T-helper 2 cell treated with Interferon-gamma antibody and Interleukin-4, amounts not matched to agents 100 ng/mL and 5 ng/mL, for 36 hours (primary cell): ENCODE measurements at regions not wholly inside any gene's neighbourhood (a gene's known extent, or its start where the extent isn't known, plus 50 kb on each side); places are given as distances from the start of the nearest gene placed in this dataset.
"Not testable (repeated sequence)": the region's sequence is repeated elsewhere in the genome, so short reads cannot be mapped to it uniquely, and the experiment has no call there.

Experiments
- intact Hi-C: fragments of 100-400 bp; cut with micrococcal nuclease; formaldehyde crosslinking; loops from one replicate; pipeline ENCODE4 v1.15.1; 2023

DNA sequence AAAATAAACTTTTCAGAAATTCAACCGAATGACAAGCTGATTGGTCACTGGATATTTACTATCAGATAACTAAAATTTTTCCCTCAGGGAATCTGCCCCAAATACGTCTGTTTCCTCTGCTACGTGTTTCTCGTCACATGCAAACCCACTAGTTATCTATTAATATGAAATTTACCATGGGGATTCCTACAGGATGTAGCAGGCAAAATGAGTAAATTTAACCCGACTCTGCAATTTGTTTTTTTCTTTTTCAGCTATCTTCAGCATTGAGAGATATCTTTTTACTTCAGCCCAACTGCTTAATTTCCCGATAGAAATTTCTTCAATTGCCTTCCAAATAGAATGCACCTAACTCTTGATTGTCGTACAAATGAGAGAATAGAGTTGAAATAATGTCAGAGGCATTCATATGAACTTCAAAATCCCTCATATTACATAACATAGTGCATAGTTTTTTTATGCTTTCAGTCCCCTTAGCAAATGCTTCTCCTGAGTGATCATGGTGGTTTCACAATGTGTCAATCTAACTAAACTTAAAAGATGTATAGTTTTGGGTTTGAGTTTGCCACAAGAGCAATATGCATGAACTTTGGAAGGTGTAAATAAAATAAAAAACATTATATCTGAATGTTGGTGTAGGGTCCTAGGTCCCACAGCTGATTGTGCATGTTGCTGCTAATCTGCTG is 913.1 kb upstream of the GRIA3 start:
- intact Hi-C loops = no loop called here

DNA sequence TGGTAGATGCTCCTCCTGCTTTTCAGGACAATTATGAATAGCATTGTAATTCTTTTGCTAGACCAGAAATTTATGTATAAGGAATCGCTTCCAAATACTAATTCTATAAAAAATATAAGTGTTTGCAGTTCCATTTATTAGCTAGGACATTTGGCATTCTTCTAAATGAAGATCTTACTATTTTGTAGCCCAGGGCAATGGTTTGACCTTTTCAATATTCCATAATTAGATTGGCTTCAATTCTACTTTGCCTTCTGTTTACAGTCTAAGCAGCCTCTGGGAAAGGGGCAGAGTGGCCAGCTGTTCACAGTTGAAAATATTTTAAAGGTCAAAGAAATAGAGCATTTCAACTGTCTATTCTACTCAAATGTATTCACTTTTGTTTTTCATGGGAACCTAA is 912.1 kb upstream of the GRIA3 start:
- intact Hi-C loops = no loop called here

- intact Hi-C loops = no loop called here
Observed at GRCh38 chrX:122279746-122280145, 904.3 kb upstream of the GRIA3 start.

- intact Hi-C loops = not testable (repeated sequence)
Observed at GRCh38 chrX:122299822-122300221, 884.3 kb upstream of the GRIA3 start.

DNA sequence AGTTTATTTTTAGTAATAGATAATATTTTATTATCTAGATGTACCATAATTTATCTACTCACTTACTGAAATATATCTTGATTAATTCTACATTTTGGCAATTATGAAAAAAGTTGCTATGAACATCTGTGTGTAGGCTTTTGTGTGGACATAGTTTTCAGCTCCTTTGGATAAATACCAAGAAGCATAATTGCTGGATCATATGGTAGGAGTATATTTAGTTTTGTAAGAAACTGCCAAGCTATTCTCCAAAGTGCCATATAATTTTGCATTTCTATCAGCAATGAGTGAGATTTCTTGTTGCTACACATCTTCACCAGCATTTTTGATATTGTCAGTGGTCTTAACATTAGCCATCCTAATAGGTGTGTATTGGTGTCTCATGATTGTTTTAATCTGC is 882.6 kb upstream of the GRIA3 start:
- intact Hi-C loops = no loop called here

DNA sequence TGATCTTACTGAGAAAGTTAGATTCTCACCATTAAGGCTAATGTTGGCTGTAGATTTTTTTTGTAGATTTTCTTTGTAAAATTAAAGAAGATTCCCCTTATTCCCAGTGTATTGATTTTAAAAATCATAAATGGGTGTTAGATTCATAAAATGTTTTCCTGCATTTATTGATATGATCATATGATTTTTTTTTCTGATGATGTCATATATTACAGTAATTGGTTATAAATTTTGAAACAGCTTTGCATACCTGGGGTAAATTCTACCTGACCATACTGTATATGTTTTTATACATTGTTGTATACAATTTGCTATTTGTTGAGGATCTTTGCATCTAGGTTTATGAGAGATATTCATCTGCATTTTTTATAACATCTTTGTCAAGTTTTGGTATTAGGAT is 880.3 kb upstream of the GRIA3 start:
- intact Hi-C loops = no loop called here

DNA sequence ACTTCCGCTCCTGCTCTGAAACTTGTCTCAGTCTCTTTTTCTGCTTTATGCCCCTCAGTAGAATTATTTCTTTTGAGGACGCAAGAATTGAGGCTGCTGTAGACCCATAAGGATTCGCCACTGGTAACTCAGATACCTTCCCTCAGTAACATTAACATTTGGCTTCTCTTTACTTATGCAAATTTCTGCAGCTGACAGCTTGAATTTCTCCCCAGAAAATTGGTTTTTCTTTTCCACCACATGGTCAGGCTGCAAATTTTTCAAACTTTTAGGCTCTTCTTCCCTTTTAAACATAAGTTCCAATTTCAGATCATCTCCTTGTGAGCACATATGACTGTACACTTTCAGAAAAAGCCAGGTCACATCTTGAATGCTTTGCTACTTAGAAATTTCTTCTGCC is 839.3 kb upstream of the GRIA3 start:
- intact Hi-C loops = no loop called here

DNA sequence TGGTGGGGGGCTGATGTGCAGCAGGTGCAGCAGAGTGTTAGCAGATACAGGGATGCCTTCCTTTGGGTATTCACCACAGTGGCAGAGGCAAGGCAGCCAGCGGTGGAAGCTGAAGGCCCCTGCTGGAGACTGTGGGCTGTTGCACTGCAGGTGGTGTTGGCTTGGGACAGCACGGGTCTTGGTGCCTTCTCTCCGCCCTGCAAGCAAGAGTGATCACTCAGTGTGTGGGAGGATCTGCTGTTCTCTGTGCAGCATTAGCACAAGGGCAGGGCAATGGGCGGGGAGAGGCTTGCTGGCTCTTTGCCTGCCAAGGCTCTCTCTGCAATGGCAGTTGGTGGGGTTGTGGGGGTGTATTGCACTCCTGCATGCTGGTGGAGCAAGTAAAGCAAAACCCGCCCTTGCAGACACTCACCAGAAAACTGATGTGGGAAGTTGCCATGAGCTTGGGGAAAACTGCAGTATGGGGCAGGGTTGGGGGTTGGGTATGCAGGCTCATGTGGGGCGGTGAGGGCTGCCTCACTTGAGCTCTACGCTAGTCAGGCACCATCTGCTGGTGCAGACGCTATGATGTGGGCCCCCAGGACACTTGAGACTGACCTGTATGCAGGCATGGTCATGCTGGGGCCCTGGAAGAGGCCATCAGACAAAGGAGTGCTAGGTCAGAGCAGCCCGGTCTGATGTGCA is 820.8 kb upstream of the GRIA3 start:
- intact Hi-C loops = no loop called here

GRCh38 chrX:122375533-122375932 is 808.5 kb upstream of the GRIA3 start:
- intact Hi-C loops = not testable (repeated sequence)

- intact Hi-C loops = no loop called here
Observed at GRCh38 chrX:122389005-122389404, 795.1 kb upstream of the GRIA3 start.

- intact Hi-C loops = no loop called here
Observed at GRCh38 chrX:122418758-122419157, 765.3 kb upstream of the GRIA3 start.

- intact Hi-C loops = no loop called here
Observed at GRCh38 chrX:122421434-122422121, 762.5 kb upstream of the GRIA3 start.

GRCh38 chrX:122422547-122422946 is 761.5 kb upstream of the GRIA3 start:
- intact Hi-C loops = no loop called here

DNA sequence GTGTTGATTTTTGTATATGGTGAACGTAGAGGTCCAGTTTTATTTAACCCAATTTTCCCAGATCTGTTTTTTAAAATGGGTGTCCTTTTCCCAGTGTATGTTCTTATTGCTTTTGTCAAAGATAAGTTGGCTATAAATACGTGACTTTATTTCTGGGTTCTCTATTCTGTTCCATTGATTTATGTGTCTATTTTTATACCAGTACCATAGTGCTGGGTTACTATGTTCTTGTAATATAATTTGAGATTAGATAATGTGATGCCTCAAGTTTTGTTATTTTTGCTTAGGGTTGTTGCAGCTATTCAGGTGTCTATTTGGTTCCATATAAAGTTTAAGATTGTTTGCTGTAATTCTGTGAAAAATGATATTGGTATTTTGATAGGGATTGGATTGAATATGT is 749.1 kb upstream of the GRIA3 start:
- intact Hi-C loops = no loop called here

DNA sequence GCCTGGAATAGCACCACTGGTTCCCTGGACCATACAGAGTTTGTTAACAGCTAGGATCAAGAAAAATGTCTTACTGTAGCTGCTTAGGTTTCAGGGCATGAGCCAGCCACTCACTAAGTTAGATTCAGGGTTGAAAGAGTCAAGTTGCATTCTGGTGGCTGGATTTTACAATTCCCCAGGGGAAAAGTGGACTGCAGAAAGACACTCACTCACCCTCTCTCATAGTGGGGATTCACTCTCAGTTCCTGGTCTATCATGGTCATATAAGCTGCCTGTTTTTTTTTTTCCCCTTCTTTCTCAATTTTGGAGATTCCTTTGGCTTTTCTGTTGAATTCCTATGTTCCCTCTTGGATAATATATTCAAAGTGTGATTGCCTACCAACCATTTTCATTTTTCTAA is 744.2 kb upstream of the GRIA3 start:
- intact Hi-C loops = no loop called here

DNA sequence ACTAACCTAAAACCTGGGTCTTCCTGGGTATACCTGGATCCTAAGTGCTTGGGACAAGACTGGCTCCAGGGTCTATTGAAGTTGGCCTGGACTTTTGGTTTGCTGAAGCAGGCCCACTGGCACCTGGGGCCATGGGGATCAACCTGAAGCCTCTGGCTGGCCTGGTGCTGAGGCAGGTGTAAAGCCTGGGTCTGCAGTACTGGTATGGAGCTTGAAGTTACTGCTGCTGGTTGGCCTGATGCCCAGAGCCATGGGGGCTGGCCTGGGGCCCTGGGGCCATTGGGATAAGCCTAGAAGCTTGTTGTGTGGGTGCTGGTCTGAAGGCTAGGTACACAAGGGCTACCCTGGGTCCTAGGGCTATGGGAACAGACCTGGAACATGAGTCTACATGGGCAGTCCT is 743.2 kb upstream of the GRIA3 start:
- intact Hi-C loops = no loop called here

DNA sequence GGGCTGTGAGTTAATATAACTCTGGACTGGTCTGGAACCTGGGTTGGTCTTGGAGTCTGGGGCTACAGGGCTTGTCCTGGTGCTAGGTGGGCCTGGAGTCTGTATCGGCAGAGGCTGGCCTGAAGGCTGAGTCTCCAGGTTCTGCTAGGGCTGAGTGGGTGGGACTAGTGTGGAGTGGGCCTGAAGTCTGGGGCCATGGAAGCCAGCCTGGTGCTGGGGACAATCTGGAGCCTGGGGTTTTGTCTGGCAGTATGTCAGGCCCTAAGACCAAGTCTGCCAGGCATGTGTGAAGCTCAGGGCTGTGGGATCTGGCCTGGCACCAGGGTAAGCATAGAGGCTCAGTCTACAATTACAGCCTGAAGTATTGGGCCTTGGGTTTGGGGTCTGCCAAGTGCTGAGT is 742.6 kb upstream of the GRIA3 start:
- intact Hi-C loops = no loop called here

GRCh38 chrX:122445466-122445865 is 738.6 kb upstream of the GRIA3 start:
- intact Hi-C loops = no loop called here

- intact Hi-C loops = no loop called here
Observed at GRCh38 chrX:122464341-122464740, 719.7 kb upstream of the GRIA3 start.

- intact Hi-C loops = no loop called here
Observed at GRCh38 chrX:122475306-122475705, 708.8 kb upstream of the GRIA3 start.

DNA sequence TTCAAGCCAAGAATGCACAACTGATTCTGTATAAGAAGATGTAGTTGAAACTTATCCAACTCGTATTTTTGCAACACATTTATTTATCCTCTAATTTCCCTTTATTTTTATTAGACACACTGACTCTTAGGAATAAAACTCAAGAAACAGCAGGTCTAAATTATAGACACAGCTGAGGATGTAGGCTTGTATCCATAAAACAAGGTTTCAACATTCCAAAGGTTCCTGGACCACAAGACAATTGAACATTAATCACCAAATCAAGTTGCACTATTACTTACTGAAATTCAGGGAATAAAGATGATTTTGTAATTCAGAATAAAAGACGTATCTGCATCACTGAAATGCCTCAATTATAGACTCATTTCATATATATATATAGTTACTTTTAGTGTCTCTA is 683.5 kb upstream of the GRIA3 start:
- intact Hi-C loops = no loop called here

DNA sequence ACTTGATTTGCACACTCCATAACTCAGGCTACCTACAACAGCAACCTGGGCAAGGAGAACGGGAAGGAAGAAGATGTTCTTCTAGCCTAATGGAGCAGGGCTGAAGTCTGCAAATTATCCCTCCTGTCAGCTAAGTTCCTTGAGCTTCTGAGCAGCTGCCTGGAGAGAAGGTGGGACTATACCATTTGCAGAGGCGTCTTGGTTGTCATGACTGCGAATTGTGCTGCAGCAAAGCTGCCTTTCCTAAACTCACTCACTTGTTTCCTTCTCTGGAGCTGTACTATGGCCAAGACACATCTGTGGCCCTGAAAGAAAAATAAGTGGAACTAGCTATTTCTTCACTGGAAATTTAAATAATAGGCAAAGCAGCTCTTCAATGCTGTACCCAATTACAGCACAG is 682.4 kb upstream of the GRIA3 start:
- intact Hi-C loops = no loop called here

GRCh38 chrX:122504026-122504425 is 680.1 kb upstream of the GRIA3 start:
- intact Hi-C loops = no loop called here
